ENCODE measurements at regions not wholly inside any gene's neighbourhood (a gene's known extent, or its start where the extent isn't known, plus 50 kb on each side); places are given as distances from the start of the nearest gene placed in this dataset.

GRCh38 chr17:79379700-79380445, 231.0 kb downstream of the RBFOX3 start:
- H3K36me3 ChIP-seq (ENCODE audit: control insufficient read depth, insufficient read depth, low read length) = no peaks in the 10 kb centered on the region
- peaks cover 62% of the 10 kb centered on the region; the same call in 1 of the 2 replicates for H3K27me3 ChIP-seq (ENCODE audit: control insufficient read depth, insufficient read depth, low read length)
- DNase-seq (ENCODE audit: low read depth, low spot score) = no peak
- no peak for TF ChIP-seq SIN3A (IDR thresholded peaks at IDR 0.05; ENCODE audit: borderline replicate concordance, insufficient read depth, low read depth, low read length)
- TF ChIP-seq POLR2AphosphoS5 (IDR thresholded peaks at IDR 0.05; ENCODE audit: low read depth, low read length) = no peak
- TF ChIP-seq TCF7L2 (IDR thresholded peaks at IDR 0.05; ENCODE audit: low read depth, low read length) = no peak
- no peak for TF ChIP-seq REST (IDR thresholded peaks at IDR 0.05; ENCODE audit: insufficient read depth in 1 of 2, low read depth in 2 of 2, low read length in 1 of 2)
- no peak for TF ChIP-seq CTCF (IDR thresholded peaks at IDR 0.05)
- POLR2A ChIA-PET = no interaction called here
- intact Hi-C loops (cut with micrococcal nuclease; ENCODE audit: unreplicated experiment) (no loop called here), in situ Hi-C loops (cut with HindIII; ENCODE audit: low pct_unique_long_range_greater_than_20kb, low sequenced_read_pairs) (no loop called here)
- CTCF ChIA-PET = no interaction called here
- no peaks in the 10 kb centered on the region for H3K4me1 ChIP-seq (ENCODE audit: control insufficient read depth, insufficient read depth, low read length)
- no TSS peak for BruUV-seq (replicated peaks)
- H3K4me3 ChIP-seq (ENCODE audit: low read depth in 2 of 2, low read length in 2 of 2) = no peak overlapping the region
- ATAC-seq = no peak
- H3K9me3 ChIP-seq (ENCODE audit: control insufficient read depth, insufficient read depth, low read depth, low read length) = no peaks in the 10 kb centered on the region
- no peak overlapping the region for H3K27ac ChIP-seq (ENCODE audit: low read length)

GRCh38 chr17:79377230-79377786, 233.5 kb downstream of the RBFOX3 start:
- no peaks in the 10 kb centered on the region for H3K9me3 ChIP-seq (ENCODE audit: control insufficient read depth, insufficient read depth, low read depth, low read length)
- H3K4me3 ChIP-seq (ENCODE audit: low read depth in 2 of 2, low read length in 2 of 2) = no peak overlapping the region
- no peaks in the 10 kb centered on the region for H3K36me3 ChIP-seq (ENCODE audit: control insufficient read depth, insufficient read depth, low read length)
- no peak for DNase-seq (ENCODE audit: low read depth, low spot score)
- ChIA-PET POLR2A (no interaction called here), CTCF (interaction anchor here (0.5 kb wide), 1 partner anchor 264 kb away, joined by 5 read pairs; no protein-coding TSS in a partner anchor)
- in situ Hi-C loops (cut with HindIII; ENCODE audit: low pct_unique_long_range_greater_than_20kb, low sequenced_read_pairs) = no loop called here
- intact Hi-C loops (cut with micrococcal nuclease; ENCODE audit: unreplicated experiment) = no loop called here
- peaks cover 46% of the 10 kb centered on the region; the same call in 1 of the 2 replicates for H3K27me3 ChIP-seq (ENCODE audit: control insufficient read depth, insufficient read depth, low read length)
- no peak; the same call in 1 of the 2 replicates for ATAC-seq
- no peak overlapping the region for H3K27ac ChIP-seq (ENCODE audit: low read length)
- no peaks in the 10 kb centered on the region for H3K4me1 ChIP-seq (ENCODE audit: control insufficient read depth, insufficient read depth, low read length)
- no TSS peak for BruUV-seq (replicated peaks)
- TF ChIP-seq POLR2AphosphoS5 (IDR thresholded peaks at IDR 0.05; ENCODE audit: low read depth, low read length) = no peak
- no peak for TF ChIP-seq REST (IDR thresholded peaks at IDR 0.05; ENCODE audit: insufficient read depth in 1 of 2, low read depth in 2 of 2, low read length in 1 of 2)
- TF ChIP-seq CTCF (IDR thresholded peaks at IDR 0.05) = no peak
- TF ChIP-seq SIN3A (IDR thresholded peaks at IDR 0.05; ENCODE audit: borderline replicate concordance, insufficient read depth, low read depth, low read length) = no peak
- no peak for TF ChIP-seq TCF7L2 (IDR thresholded peaks at IDR 0.05; ENCODE audit: low read depth, low read length)
